B cell (primary cell): ENCODE measurements at regions not wholly inside any gene's neighbourhood (a gene's known extent, or its start where the extent isn't known, plus 50 kb on each side); places are given as distances from the start of the nearest gene placed in this dataset.
"Not testable (repeated sequence)": the region's sequence is repeated elsewhere in the genome, so short reads cannot be mapped to it uniquely, and the experiment has no call there.

ENCODE experiments used
- ATAC-seq: fragments of 200-7000 bp; cut with Tn5 transposase; one replicate; pipeline ENCODE4 v1.10.0; 2021; ENCODE audit warnings: low read depth, mild to moderate bottlenecking, moderate number of reproducible peaks, moderate library complexity
- CTCF ChIA-PET: fragments of 350-600 bp; sonication (Branson Sonifier 250); formaldehyde crosslinking; loops from one replicate; lab custom pipeline; 2021; ENCODE audit warnings: antibody characterized with exemption, inconsistent platforms; lab: Charles Lee
- POLR2A ChIA-PET: fragments of 350-600 bp; sonication (Branson Sonifier 250); formaldehyde crosslinking; loops from one replicate; lab custom pipeline; 2021; ENCODE audit warnings: antibody characterized with exemption; lab: Charles Lee
- DNase-seq: peaks from one replicate; pipeline ENCODE4 v3.0.0; 2013
- H2AFZ ChIP-seq: 2 replicates; pipeline ENCODE4 v1.6.1; 2012; ENCODE audit warnings: mild to moderate bottlenecking, low read depth, low read length; ENCODE audit not compliant: insufficient read depth, poor library complexity, severe bottlenecking
- H3K27ac ChIP-seq, 2 donors: 1 replicate in 1 of 2; 2 replicates in 1 of 2; pipeline ENCODE4 v1.5.1; 2012 to 2013; ENCODE audit warnings: low read length in 2 of 2, mild to moderate bottlenecking in 2 of 2, moderate library complexity in 1 of 2
- H3K27me3 ChIP-seq, 4 experiments: fragments of 200-600 bp in 1 of 4; sonication (generic) in 1 of 4; replicated peaks in 1 of 4; 1 replicate in 2 of 4; 2 replicates in 2 of 4; pipeline versions ENCODE4 v1.6.1 to v1.7.0; 2013 to 2016; ENCODE audit warnings: low read length in 3 of 4, mild to moderate bottlenecking in 2 of 4, mixed read lengths in 1 of 4, moderate library complexity in 1 of 4; ENCODE audit not compliant: insufficient read depth in 4 of 4, control insufficient read depth in 3 of 4; ENCODE audit errors: control extremely low read depth in 1 of 4
- H3K36me3 ChIP-seq, 2 experiments: replicated peaks in 1 of 2; 1 replicate in 1 of 2; 2 replicates in 1 of 2; pipeline versions ENCODE4 v1.6.1 to v1.7.1; 2013; ENCODE audit warnings: low read length in 1 of 2; ENCODE audit not compliant: insufficient read depth in 2 of 2, control insufficient read depth in 1 of 2; ENCODE audit errors: control extremely low read depth in 1 of 2, extremely low read depth in 1 of 2
- H3K4me1 ChIP-seq, 2 donors: fragments of 200-600 bp in 1 of 2; sonication (generic) in 1 of 2; 1 replicate in 1 of 2; 2 replicates in 1 of 2; pipeline versions ENCODE4 v1.5.1 to v1.6.1; 2013 to 2017; ENCODE audit warnings: low read length in 2 of 2; ENCODE audit not compliant: control insufficient read depth in 2 of 2, insufficient read depth in 2 of 2
- H3K4me2 ChIP-seq: replicated peaks from 2 replicates; pipeline ENCODE3; 2012; ENCODE audit warnings: mild to moderate bottlenecking, low read depth, low read length; ENCODE audit not compliant: poor library complexity, severe bottlenecking
- H3K4me3 ChIP-seq, 5 experiments: fragments of 200-600 bp in 1 of 5; sonication (generic) in 1 of 5; 1 replicate in 3 of 5; 2 replicates in 2 of 5; pipeline versions ENCODE4 v1.5.1 to v1.7.0; 2011 to 2016; ENCODE audit warnings: low read length in 4 of 5, mild to moderate bottlenecking in 4 of 5, low read depth in 2 of 5, control low read depth in 1 of 5, moderate library complexity in 1 of 5; ENCODE audit not compliant: insufficient read depth in 1 of 5; ENCODE audit errors: control extremely low read depth in 1 of 5, extremely low read depth in 1 of 5
- H3K79me2 ChIP-seq: fragments of 200-600 bp; sonication (generic); one replicate; pipeline ENCODE4 v1.6.0; 2016; ENCODE audit warnings: low read length; ENCODE audit not compliant: control insufficient read depth, insufficient read depth
- H3K9ac ChIP-seq: fragments of 200-600 bp; sonication (generic); 2 replicates; pipeline ENCODE4 v1.6.1; 2017; ENCODE audit warnings: mild to moderate bottlenecking, low read length, moderate library complexity
- H3K9me3 ChIP-seq, 3 donors: one replicate each; pipeline versions ENCODE4 v1.6.1 to v1.7.1; 2013; ENCODE audit warnings: low read length in 2 of 3; ENCODE audit not compliant: control insufficient read depth in 2 of 3, insufficient read depth in 1 of 3; ENCODE audit errors: control extremely low read depth in 1 of 3
- H4K20me1 ChIP-seq: 2 replicates; pipeline ENCODE4 v1.6.0; 2012; ENCODE audit warnings: mild to moderate bottlenecking, low read length; ENCODE audit not compliant: insufficient read depth, control insufficient read depth, poor library complexity, severe bottlenecking
- H3K27ac Mint-ChIP-seq: one replicate; pipeline ENCODE4 v1.8.0; 2021; ENCODE audit warnings: mixed read lengths
- H3K27me3 Mint-ChIP-seq: one replicate; pipeline ENCODE4 v1.8.0; 2021; ENCODE audit warnings: mixed read lengths
- H3K4me1 Mint-ChIP-seq: one replicate; pipeline ENCODE4 v1.8.0; 2021; ENCODE audit warnings: mixed read lengths
- H3K4me3 Mint-ChIP-seq: one replicate; pipeline ENCODE4 v1.8.0; 2021; ENCODE audit warnings: mixed read lengths
- H3K9me3 Mint-ChIP-seq: one replicate; pipeline ENCODE4 v1.8.0; 2022; ENCODE audit warnings: mixed read lengths; ENCODE audit not compliant: insufficient read depth
- CTCF ChIP-seq: fragments of 200-600 bp; IDR thresholded peaks from one replicate; pipeline ENCODE4 v1.8.0; 2022; ENCODE audit warnings: antibody characterized with exemption, mild to moderate bottlenecking
- EZH2 ChIP-seq: IDR thresholded peaks from 2 replicates; pipeline ENCODE4 v1.6.1; 2012; ENCODE audit warnings: borderline replicate concordance, low read depth, mild to moderate bottlenecking, moderate library complexity, low read length; ENCODE audit not compliant: insufficient read depth, poor library complexity, severe bottlenecking
- WGBS: methylation state at CpG from one replicate; pipeline ENCODE4 v1.1.5; 2013; ENCODE audit warnings: missing lambda C conversion rate; ENCODE audit not compliant: insufficient coverage; 5-methylcytosine and 5-hydroxymethylcytosine counted together
- intact Hi-C: fragments of 100-400 bp; cut with micrococcal nuclease; formaldehyde crosslinking; loops from one replicate; pipeline ENCODE4 v1.10.0; 2022

GRCh38 chr4:27123123-27123768, 262.6 kb downstream of the STIM2 start:
- Histone ChIP-seq H4K20me1 (no peaks in the 10 kb centered on the region), H3K27ac (no peak overlapping the region), H3K4me1 (no peaks in the 10 kb centered on the region), H3K27me3 (peaks cover 0 to 3% (median 0%) of the 10 kb centered on the region in 4 experiments), H3K9me3 (peaks cover 0 to 3% (median 0%) of the 10 kb centered on the region in 3 donors), H3K9ac (no peak overlapping the region), H3K4me2 (no peak overlapping the region), H3K4me3 (no peak overlapping the region), H3K79me2 (no peaks in the 10 kb centered on the region), H2AFZ (no peak overlapping the region), H3K36me3 (no peaks in the 10 kb centered on the region)
- Mint-ChIP-seq H3K27ac (no peak overlapping the region), H3K9me3 (no peaks in the 10 kb centered on the region), H3K4me3 (no peak overlapping the region), H3K27me3 (peaks cover 9% of the 10 kb centered on the region), H3K4me1 (no peaks in the 10 kb centered on the region)
- no peak for TF ChIP-seq EZH2
- TF ChIP-seq CTCF = no peak
- DNase-seq (no peak), ATAC-seq (no peak)
- CTCF ChIA-PET = no interaction called here
- POLR2A ChIA-PET = no interaction called here
- WGBS = 57% methylated on average over 2 of the region's 3 CpGs
- intact Hi-C loops = no loop called here

- ChIA-PET CTCF (no interaction called here), POLR2A (no interaction called here)
- DNase-seq (no peak), ATAC-seq (no peak)
- Histone ChIP-seq H3K9ac (no peak overlapping the region), H3K4me2 (no peak overlapping the region), H3K27me3 (peaks cover 0 to 3% (median 0%) of the 10 kb centered on the region in 4 experiments), H3K36me3 (no peaks in the 10 kb centered on the region), H3K9me3 (peaks cover 0 to 2% (median 0%) of the 10 kb centered on the region in 3 donors), H3K79me2 (no peaks in the 10 kb centered on the region), H3K4me1 (no peaks in the 10 kb centered on the region), H3K27ac (no peak overlapping the region), H2AFZ (no peak overlapping the region), H4K20me1 (no peaks in the 10 kb centered on the region), H3K4me3 (no peak overlapping the region)
- Mint-ChIP-seq H3K9me3 (no peaks in the 10 kb centered on the region), H3K4me3 (no peak overlapping the region), H3K27ac (no peak overlapping the region), H3K27me3 (peaks cover 9% of the 10 kb centered on the region), H3K4me1 (no peaks in the 10 kb centered on the region)
- TF ChIP-seq CTCF (no peak), EZH2 (no peak)
- intact Hi-C loops = no loop called here
These were observed 263.1 kb downstream of the STIM2 start for GRCh38 chr4:27123769-27124124.

GRCh38 chr4:27126895-27127294, 266.3 kb downstream of the STIM2 start:
- intact Hi-C loops, POLR2A ChIA-PET: not testable (repeated sequence)

More at GRCh38 chr4:27126895-27127294, 266.3 kb downstream of the STIM2 start:
- H3K9me3 ChIP-seq, H3K4me1 ChIP-seq, H3K9me3 Mint-ChIP-seq, H3K27ac Mint-ChIP-seq, H3K79me2 ChIP-seq, ATAC-seq, H3K27me3 ChIP-seq, H3K27ac ChIP-seq, CTCF ChIA-PET, H3K4me3 ChIP-seq, H2AFZ ChIP-seq, DNase-seq, H3K9ac ChIP-seq, H4K20me1 ChIP-seq, H3K4me3 Mint-ChIP-seq, H3K4me1 Mint-ChIP-seq, H3K4me2 ChIP-seq, H3K36me3 ChIP-seq: not testable (repeated sequence)
- peaks cover 13% of the 10 kb centered on the region for H3K27me3 Mint-ChIP-seq
- WGBS = 60% methylated on average over 1 of the region's 4 CpGs
